GOT3 (cell line): ENCODE measurements at regions not wholly inside any gene's neighbourhood (a gene's known extent, or its start where the extent isn't known, plus 50 kb on each side); places are given as distances from the start of the nearest gene placed in this dataset.

ENCODE experiments used
- DNase-seq: peaks from one replicate; lab custom pipeline; 2025; ENCODE audit warnings: mixed read lengths; lab: John Stamatoyannopoulos, UW

- no peak for DNase-seq
Observed at GRCh38 chr6:121826156-121826810, 390.8 kb downstream of the GJA1 start.

GRCh38 chr6:121828146-121828886, 392.9 kb downstream of the GJA1 start:
- no peak for DNase-seq

- no peak for DNase-seq
Observed at GRCh38 chr6:121830736-121831135, 395.3 kb downstream of the GJA1 start.

- no peak for DNase-seq
Observed at GRCh38 chr6:121835662-121836061, 400.2 kb downstream of the GJA1 start.

GRCh38 chr6:121837545-121838229, 402.2 kb downstream of the GJA1 start:
- no peak for DNase-seq

- DNase-seq, result no peak
Observed at GRCh38 chr6:121838842-121839241, 403.4 kb downstream of the GJA1 start.

GRCh38 chr6:121839896-121840295, 404.4 kb downstream of the GJA1 start:
- DNase-seq, result no peak

- DNase-seq, result no peak
Observed at GRCh38 chr6:121844898-121845297, 409.5 kb downstream of the GJA1 start.

- no peak for DNase-seq
Observed at GRCh38 chr6:121847806-121848522, 412.5 kb downstream of the GJA1 start.

- no peak for DNase-seq
Observed at GRCh38 chr6:121848523-121849255, 413.2 kb downstream of the GJA1 start.

GRCh38 chr6:121849477-121849876, 414.0 kb downstream of the GJA1 start:
- no peak for DNase-seq

GRCh38 chr6:121851056-121851455, 415.6 kb downstream of the GJA1 start:
- no peak for DNase-seq

GRCh38 chr6:121853686-121854085, 418.2 kb downstream of the GJA1 start:
- no peak for DNase-seq

- no peak for DNase-seq
Observed at GRCh38 chr6:121855521-121855920, 420.1 kb downstream of the GJA1 start.

- no peak for DNase-seq
Observed at GRCh38 chr6:121856296-121856695, 420.9 kb downstream of the GJA1 start.

- DNase-seq, result no peak
Observed at GRCh38 chr6:121857551-121857950, 422.1 kb downstream of the GJA1 start.

GRCh38 chr6:121858310-121858709, 422.9 kb downstream of the GJA1 start:
- no peak for DNase-seq

- DNase-seq, result no peak
Observed at GRCh38 chr6:121858986-121859385, 423.5 kb downstream of the GJA1 start.

- no peak for DNase-seq
Observed at GRCh38 chr6:121865811-121866210, 430.4 kb downstream of the GJA1 start.

GRCh38 chr6:121867095-121867494, 431.6 kb downstream of the GJA1 start:
- no peak for DNase-seq

- DNase-seq, result no peak
Observed at GRCh38 chr6:121868206-121868605, 432.8 kb downstream of the GJA1 start.

- no peak for DNase-seq
Observed at GRCh38 chr6:121873595-121873994, 438.1 kb downstream of the GJA1 start.
